T-helper 9 cell (primary cell): ENCODE measurements at regions not wholly inside any gene's neighbourhood (a gene's known extent, or its start where the extent isn't known, plus 50 kb on each side); places are given as distances from the start of the nearest gene placed in this dataset.
A peak's percentile ranks its signal among the peaks of the same experiment; 100 is the strongest.
"Not testable (repeated sequence)": the region's sequence is repeated elsewhere in the genome, so short reads cannot be mapped to it uniquely, and the experiment has no call there.

Experiments used
- DNase-seq: peaks from one replicate; pipeline ENCODE4 v3.0.0-alpha.2; 2020

DNA sequence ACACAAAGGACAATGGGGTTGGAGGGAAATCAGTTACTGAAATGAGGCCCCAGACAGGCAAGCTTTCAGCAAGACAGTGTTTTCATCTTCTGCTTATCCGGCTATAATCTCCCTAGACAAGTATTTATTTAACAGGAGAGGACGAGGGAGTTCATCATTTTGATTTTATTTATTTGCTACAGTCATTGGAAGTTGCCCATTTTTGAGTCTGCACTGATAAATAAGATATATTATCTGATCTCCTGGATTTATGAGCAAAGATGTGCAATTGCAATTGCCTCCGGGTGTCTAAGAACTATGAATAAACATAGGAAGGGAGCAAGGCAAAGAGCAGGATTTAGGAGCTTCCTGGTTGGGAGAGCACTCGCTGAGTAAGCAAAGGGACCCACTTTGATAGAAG is 263.2 kb upstream of the EDA2R start:
- DNase-seq = no peak

DNA sequence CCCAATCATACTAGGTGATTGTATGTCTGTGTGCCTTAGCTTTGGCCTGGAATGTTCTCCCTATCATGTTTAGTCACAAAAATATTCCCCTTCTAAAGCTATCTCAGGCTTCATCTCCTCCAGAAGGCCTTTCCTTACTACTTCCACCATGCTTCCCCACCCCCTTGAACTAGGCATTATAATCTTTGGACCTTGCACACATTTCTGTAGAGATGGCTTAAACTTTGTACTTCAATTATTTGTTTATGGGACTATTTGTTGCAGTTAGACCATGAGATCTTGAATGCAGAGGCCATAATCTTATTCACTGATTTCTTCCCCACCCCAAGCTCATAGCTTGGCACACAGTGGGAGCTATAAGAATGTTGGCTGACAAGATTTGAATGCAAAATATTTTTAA is 262.0 kb upstream of the EDA2R start:
- no peak for DNase-seq

DNA sequence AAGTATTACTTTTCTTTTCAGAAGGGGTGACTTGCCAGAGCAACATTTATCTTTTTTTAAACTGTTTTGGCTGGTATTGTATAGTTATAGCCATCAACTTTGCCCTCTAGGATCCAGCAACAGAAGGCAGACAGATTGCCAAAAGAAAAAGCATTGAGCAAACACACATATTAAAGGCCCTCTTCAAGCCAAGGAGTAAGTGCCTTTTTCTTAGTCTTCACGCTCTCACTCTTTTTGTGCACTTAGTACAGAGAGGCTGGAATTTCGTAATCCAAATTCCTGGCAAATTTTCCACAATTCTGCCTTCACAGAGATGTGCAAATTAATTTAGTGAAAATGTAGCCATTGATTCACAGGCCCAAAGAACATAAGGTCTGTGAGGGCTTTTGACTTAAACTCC is 253.1 kb upstream of the EDA2R start:
- DNase-seq = no peak

DNA sequence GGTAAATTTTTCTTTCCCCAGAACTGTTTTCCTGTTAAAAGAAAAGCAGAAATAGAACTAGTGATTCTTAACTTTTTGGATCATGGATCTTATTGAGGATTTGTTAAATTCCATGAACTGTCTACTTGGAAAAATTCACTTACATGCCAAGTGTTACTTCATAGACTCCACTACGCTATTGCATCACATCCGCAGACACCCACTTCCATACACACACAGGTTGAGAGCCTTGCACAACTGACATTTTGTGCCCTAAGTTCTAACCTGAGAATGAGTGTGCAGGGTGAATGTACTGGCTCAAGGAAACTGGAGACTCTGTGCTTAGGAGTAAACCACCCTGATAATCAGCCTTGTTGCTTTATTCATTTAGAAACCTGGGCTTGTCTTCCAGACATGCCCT is 250.5 kb upstream of the EDA2R start:
- DNase-seq = no peak

DNA sequence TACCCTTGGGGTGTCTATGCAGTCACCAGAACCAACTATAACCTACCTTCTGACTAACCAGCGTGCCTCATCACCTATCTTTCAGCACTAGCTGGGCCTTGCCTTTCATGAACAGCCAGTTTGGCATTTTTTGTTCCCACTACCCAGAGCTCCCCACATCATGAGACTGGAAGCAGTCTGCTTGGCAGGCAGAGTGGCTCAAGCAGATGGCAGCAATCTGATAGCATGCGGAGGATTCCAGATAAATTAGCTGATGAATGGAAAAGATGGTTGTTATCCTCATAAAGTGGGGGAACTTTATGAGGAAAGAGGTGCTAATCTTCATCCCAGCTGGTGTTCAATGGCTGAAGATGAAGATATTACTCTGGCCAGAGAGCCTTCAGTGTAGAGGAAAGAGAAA is 243.2 kb upstream of the EDA2R start:
- DNase-seq = no peak

DNA sequence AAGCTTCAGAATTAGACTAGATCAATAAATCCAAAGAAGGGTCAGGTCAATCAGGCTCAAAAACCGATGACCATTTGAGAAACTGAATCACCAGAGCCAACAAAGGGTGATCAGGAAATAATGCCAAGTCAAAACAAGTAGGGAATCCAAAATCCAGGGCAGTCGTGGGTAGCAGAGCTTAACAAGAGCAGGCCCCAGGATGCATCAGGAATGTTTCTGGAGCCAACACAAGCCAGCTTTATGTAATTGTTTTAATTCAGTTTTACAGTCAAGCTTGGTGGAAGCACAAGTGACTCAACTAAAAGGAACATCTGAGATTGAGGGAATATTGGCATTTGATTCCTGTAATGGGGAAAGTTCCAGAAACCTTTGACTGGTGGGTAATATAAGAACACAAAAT is 237.9 kb upstream of the EDA2R start:
- no peak for DNase-seq

DNA sequence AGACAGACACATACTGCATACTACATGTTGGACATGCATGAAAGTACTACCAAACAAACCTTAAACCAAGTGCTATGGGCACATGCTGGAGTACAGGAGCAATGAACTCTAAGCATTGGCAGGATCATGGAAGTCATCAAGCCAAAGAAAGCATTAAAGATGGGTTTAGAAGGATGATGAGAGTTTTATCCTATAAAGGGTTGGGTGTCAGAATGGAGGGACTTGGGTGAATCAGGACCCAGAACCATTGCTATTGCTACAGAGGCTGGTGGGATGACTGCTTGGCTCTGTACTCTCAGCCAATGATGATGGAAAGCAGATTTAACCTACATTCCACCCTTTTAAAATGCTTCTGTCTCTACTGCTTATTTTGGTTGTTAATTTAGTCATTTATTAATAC is 233.9 kb upstream of the EDA2R start:
- DNase-seq = no peak

DNA sequence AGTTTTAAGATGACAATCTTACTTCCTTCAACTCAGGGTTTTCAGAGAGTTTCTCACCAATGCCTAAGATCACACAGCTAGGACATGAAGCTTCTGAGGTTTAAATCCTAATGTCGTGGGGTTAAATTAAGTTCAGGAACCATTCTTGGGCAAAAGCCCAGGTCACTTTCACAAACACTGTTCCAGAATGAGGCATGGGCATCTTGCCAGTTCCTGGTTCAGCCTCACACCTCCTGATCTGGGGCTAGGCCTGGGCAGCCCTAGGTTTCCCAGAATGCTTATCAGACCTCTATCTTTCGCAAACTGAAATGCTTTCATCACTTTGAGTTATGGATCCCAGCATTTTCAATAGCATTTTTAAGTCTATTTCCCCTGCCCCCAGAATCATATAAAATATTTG is 224.8 kb upstream of the EDA2R start:
- DNase-seq = no peak

DNA sequence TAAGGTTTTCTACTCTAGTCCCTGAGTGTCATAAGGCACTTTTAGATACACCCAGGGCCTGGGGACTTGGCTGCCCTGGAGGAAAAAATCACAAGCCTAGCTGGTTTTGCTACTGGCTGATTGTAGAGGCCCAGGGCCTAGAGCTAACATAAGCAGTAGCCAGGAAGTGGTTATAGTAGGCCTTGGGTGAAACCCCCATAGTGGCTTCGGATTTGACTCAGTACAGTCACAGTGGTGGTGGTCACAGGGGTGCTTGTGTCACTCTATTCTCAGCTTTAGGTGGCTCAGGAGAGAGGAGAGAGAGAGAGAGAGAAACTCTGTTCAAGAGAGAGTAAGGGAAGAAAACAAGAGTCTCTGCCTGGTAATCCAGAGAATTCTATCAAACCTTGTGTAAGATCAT is 194.5 kb upstream of the EDA2R start:
- DNase-seq = no peak

DNA sequence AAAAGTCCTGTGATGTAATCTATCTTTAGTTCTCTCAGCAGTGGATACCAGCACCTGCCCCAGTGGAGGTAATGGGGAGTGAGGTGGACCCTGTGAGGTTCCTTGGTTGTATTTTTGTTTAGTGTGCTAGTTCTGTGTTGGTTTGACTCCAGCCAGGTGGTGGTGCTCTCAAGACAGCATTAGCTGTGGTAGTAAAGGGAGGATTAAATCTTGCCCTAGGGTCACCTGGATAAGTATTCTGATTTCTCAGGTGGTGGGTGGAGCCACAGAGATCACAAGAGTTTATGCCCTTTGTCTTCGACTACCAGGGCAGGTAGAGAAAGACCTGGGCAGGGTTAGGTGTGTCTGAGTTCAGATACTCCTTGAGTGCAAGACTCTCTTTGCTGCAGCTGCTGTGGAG is 176.3 kb upstream of the EDA2R start:
- DNase-seq = no peak

DNA sequence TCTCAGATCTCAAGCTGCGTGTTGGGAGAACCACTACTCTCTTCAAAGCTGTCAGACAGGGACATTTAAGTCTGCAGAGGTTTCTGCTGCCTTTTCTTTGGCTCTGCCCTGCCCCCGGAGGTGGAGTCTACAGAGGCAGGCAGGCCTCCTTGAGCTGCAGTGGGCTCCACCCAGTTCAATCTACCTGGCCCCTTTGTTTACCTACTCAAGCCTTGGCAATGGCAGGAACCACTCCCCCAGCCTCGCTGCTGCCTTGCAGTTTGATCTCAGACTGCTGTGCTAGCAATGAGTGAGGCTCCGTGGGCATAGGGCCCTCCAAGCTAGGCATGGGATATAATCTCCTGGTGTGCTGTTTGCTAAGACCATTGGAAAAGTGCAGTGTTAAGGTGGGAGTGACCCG is 155.6 kb upstream of the EDA2R start:
- not testable (repeated sequence) for DNase-seq

DNA sequence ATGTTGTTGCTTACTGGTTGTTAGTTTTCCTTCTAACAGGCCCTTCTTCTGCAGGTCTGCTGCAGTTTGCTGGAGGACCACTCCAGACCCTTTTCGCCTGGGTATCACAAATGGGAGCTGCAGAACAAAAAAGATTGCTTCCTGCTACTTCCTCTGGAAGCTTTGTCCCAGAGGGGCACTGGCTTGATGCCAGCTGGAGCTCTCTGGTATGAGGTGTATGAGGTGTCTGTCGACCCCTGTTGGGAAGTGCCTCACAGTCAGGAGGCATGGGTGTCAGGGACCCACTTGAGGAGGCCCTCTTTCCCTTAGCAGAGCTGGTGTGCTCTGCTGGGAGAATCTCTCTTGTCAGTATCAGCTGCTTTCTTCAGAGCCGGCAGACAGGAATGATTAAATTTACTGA is 127.4 kb upstream of the EDA2R start:
- no peak for DNase-seq

DNA sequence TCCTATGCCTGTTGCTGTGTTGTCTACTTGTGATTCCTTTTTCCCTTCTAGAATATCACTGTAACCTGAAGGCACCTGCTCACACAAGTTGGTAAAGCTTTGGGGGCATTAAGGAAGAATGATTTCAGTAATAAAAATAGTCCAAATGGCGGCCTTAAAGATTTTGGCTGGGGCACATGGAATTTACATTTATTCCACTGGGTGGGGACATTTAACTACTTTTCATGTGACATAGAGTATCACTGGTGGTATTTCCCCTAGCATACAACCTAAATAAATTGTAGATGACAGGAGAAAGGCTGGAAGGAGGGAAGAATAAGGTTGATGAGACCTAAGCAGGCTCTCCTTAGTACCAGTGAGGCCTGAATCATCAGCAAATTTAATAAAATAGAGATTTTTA is 121.8 kb upstream of the EDA2R start:
- DNase-seq = no peak

DNA sequence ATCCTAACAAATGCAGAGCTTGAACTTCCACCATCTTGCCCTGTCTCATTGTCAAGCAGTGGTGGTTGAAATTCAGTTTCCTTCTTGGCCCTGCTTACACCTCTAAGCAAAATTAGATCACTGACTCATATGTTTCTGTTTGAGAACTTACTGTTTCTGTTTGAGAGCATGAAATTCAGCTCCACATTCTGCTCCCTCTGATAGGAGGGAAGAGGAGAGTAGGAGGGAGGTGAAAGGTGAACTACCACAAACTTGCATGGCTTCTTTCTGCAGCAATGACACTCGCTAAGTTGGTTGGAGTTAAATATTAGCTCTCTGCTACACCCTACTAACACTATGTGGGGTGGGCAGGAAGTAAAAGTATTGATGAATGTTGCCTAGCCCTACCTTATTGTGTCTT is 117.8 kb upstream of the EDA2R start:
- DNase-seq = no peak

DNA sequence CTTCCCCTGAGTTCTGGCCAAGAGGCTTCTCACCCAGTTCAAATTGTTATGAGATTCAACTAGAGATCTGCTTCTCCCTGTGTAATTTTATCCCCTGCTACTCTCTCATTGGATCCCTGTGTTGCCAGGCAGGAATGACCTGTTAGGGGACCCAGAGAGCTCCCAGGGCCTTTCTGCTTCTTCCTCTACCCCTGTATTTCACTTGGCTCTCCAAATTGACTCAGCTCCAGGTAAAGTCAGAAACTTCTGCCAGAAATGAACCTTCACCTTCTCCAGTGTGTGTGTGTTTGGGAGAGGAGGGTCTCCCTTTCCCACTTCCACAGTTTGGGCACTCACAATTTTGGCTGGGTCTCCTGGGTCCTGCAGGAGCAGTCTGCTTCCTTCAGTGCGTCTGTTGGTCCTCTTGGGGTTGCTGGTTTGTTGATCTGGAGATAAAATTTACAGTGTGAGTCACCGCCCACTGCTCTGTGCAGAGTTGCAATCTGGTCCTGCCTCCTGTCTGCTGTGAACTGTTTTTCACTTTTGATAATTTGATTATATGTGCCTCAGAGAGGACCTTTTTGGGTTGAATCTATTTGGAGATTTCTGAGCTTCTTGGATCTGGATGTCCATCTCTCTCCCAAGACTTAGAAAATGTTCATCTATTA is 112.4 kb upstream of the EDA2R start:
- DNase-seq = no peak

DNA sequence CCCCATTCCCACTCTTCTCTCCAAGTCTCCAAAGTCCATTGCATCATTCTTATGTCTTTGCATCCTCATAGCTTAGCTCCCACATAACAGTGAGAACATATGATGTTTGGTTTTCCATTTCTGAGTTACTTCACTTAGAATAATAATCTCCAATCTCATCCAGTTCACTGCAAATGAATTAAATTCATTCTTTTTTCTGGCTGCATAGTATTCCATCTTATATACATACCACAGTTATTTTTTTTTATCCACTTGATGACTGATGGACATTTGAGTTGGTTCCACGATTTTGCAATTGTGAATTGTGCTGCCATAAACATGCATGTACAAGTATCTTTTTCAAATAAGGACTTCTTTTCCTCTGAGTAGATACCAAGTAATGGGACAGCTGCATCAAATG is 105.6 kb upstream of the EDA2R start:
- not testable (repeated sequence) for DNase-seq

DNA sequence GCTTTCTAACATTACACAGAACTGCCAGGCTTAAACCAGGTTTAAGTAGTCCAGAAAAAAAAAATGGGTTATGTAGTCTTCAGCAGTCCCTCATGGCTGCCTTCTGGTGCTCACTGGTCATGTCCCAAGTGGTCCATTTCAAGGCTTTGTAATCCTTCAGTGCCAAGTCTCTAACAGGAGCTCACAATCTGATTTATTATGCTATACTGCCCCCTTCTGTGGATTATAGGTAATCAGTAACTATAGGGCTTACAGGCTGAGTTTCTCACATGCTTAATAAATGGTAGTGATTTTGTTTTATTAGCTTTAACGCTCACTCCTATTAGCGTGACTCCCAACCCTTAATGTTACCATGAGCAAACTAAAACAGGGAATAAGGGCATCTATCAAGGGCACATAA is 92.5 kb upstream of the EDA2R start:
- no peak for DNase-seq

DNA sequence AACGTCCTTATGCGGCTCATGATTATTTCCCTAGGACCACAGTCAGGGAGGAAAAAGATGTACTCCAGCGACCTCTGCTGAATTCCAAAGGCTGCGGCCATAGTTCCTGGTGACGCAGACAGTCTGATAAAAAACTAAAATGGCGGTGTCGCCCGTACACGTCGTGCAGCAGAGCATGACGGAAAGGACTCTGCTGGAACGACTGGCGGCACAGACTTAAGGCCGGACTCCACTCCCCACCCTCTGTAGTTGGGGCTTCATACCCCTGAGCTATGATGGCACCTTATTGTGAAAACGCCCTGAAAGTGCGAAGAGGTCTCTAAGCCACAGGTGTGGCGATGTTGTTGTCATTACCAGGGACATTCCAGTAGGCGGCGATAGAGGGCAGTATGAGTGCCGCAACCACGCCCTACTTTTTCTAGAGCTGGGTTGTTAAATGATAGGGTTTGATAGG is 90.0 kb upstream of the EDA2R start:
- peak; percentile 31 for DNase-seq

DNA sequence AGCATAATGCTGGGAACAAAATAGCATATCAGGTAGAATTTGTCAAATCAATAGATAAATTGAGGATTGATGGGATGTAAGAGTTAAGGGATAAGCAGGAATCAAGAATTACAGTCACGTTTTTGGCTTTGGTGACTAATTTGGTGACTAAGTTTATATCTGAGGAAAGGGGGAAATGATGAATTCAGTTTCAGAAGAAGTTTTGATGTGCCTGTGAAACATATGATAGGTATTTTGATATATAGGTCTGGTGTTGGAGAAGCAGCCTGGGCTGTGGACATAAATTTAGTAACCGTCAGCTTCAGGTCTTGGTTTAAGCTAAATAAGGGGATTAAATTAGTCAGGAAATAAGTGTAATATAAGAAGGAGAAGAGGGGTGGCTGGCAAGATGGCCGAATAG is 79.0 kb upstream of the EDA2R start:
- DNase-seq = no peak

DNA sequence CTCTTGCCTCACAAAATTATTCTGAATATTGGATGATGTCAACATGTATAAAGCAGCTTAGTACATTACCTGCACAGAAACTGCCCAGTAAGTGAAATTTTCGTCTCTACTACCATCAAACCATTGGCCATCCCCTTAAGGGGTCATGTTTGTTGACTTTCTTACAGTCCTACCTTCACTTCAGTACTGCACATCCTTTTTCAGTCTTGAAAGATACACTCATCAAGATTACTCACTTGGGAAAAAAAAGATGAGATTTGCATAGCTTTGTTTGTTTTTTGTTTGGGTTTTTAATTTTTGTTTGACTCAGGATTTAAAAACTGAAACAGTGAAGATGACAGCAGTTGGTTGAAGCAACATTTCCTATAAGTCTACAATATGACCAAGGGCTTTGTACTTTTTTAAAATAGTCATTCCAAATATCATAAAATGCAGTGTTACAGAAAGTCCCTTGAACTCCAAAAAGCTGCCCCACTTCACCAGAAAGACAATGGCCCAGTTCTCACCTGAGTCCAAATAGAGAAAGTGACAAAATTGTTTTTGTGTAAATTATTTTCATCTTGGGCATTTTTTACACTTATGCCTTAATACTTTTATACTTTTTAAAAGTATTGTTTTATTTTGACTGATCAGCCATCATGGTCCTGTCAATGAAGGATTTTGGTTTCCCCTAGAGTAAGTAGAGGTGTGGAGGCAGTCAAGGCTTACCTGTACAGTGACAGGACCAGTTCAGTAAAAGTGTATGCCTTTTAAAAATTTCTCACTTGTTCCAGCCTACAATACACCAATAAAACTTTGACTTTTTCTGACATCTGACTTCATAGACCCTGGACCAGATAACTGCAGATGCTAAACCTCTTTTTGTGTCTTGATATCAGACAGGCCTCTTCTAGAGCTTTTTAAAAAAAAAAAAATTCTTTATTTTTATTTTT is 59.7 kb upstream of the EDA2R start:
- DNase-seq = no peak

DNA sequence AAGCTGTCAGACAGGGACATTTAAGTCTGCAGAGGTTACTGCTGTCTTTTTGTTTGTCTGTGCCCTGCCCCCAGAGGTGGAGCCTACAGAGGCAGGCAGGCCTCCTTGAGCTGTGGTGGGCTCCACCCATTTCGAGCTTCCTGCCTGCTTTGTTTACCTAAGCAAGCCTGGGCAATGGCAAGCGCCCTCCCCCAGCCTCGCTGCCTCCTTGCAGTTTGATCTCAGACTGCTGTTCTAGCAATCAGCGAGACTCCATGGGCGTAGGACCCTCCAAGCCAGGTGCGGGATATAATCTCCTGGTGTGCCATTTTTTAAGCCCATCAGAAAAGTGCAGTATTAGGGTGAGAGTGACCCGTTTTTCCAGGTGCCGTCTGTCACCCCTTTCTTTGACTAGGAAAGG is 53.6 kb upstream of the EDA2R start:
- not testable (repeated sequence) for DNase-seq
